H1 (cell line): ENCODE measurements at regions not wholly inside any gene's neighbourhood (a gene's known extent, or its start where the extent isn't known, plus 50 kb on each side); places are given as distances from the start of the nearest gene placed in this dataset.

Experiments used
- ATF3 ChIP-seq: IDR thresholded peaks from 2 replicates; pipeline ENCODE4 v1.6.1; 2011; ENCODE audit warnings: low read depth, mild to moderate bottlenecking, low read length; ENCODE audit not compliant: insufficient read depth
- BACH1 ChIP-seq: IDR thresholded peaks from 2 replicates; pipeline ENCODE4 v1.6.1; 2012; ENCODE audit warnings: low read length, improper control_type of control experiment
- CBX8 ChIP-seq: fragments of 300-800, 300-1000 bp; sonication (generic); IDR thresholded peaks from 2 replicates; pipeline ENCODE4 v1.7.1; 2016; ENCODE audit warnings: low read depth, low read length, borderline replicate concordance
- CHD1 ChIP-seq: IDR thresholded peaks from 2 replicates; pipeline ENCODE4 v1.6.1; 2012; ENCODE audit warnings: low read depth, low read length, improper control_type of control experiment
- CHD7 ChIP-seq: fragments of 300-600 bp; sonication (generic); IDR thresholded peaks from 2 replicates; pipeline ENCODE4 v1.7.1; 2012; ENCODE audit warnings: low read length, moderate library complexity, mild to moderate bottlenecking, inconsistent platforms; ENCODE audit not compliant: insufficient replicate concordance
- EGR1 ChIP-seq: IDR thresholded peaks from 2 replicates; pipeline ENCODE4 v1.6.1; 2011; ENCODE audit warnings: low read depth, low read length, borderline replicate concordance
- FOSL1 ChIP-seq: IDR thresholded peaks from 2 replicates; pipeline ENCODE4 v1.6.1; 2011; ENCODE audit warnings: mild to moderate bottlenecking, low read depth, low read length, moderate library complexity; ENCODE audit not compliant: insufficient read depth
- MAX ChIP-seq: IDR thresholded peaks from 2 replicates; pipeline ENCODE4 v1.6.1; 2012; ENCODE audit warnings: inconsistent platforms
- RBBP5 ChIP-seq: IDR thresholded peaks from 2 replicates; pipeline ENCODE4 v1.7.1; 2012; ENCODE audit warnings: low read depth, mild to moderate bottlenecking, inconsistent platforms, low read length, moderate library complexity, borderline replicate concordance
- SIRT6 ChIP-seq: IDR thresholded peaks from one replicate; pipeline ENCODE4 v1.7.1; 2012; ENCODE audit warnings: low read length, inconsistent platforms
- TBP ChIP-seq: IDR thresholded peaks from 2 replicates; pipeline ENCODE4 v1.6.1; 2011; ENCODE audit warnings: low read depth, low read length, improper control_type of control experiment
- YY1 ChIP-seq: IDR thresholded peaks from 2 replicates; pipeline ENCODE4 v1.6.1; 2011; ENCODE audit warnings: low read depth, mild to moderate bottlenecking, low read length

GRCh38 chr4:124555959-124556358 is 156.6 kb downstream of the ANKRD50 start (continued):
- TF ChIP-seq CHD7 (no peak), BACH1 (no peak), ATF3 (no peak), TBP (no peak), YY1 (no peak), EGR1 (no peak), FOSL1 (no peak), SIRT6 (no peak), CBX8 (no peak), RBBP5 (no peak), MAX (no peak), CHD1 (no peak)
